DOHH2 (cell line): ENCODE measurements at regions not wholly inside any gene's neighbourhood (a gene's known extent, or its start where the extent isn't known, plus 50 kb on each side); places are given as distances from the start of the nearest gene placed in this dataset.

Experiments
- H3F3A ChIP-seq: fragments of 200-600 bp; sonication (generic), shearing (Covaris generic); 2 replicates; pipeline ENCODE4 v1.6.0; 2016; ENCODE audit warnings: antibody characterized with exemption, mild to moderate bottlenecking; ENCODE audit not compliant: control insufficient read depth, insufficient read depth
- H3K27ac ChIP-seq: fragments of 200-600 bp; sonication (generic); 2 replicates; pipeline ENCODE4 v1.5.1; 2014; ENCODE audit warnings: low read depth, mild to moderate bottlenecking, low read length, moderate library complexity
- H3K27me3 ChIP-seq: fragments of 200-600 bp; sonication (generic); 2 replicates; pipeline ENCODE4 v1.6.1; 2014; ENCODE audit warnings: mild to moderate bottlenecking, low read length, mixed read lengths; ENCODE audit not compliant: control insufficient read depth
- H3K36me3 ChIP-seq: fragments of 200-600 bp; sonication (generic); 2 replicates; pipeline ENCODE4 v1.6.1; 2014; ENCODE audit warnings: mild to moderate bottlenecking, low read length, moderate library complexity, mixed read lengths; ENCODE audit not compliant: control insufficient read depth
- H3K4me1 ChIP-seq: fragments of 200-600 bp; sonication (generic); 2 replicates; pipeline ENCODE4 v1.6.1; 2014; ENCODE audit warnings: mild to moderate bottlenecking, low read length, mixed read lengths; ENCODE audit not compliant: control insufficient read depth
- H3K4me2 ChIP-seq: fragments of 200-600 bp; sonication (generic); 2 replicates; pipeline ENCODE4 v1.6.0; 2014; ENCODE audit warnings: mild to moderate bottlenecking, low read length, moderate library complexity
- H3K4me3 ChIP-seq: fragments of 200-600 bp; sonication (generic); 2 replicates; pipeline ENCODE4 v1.5.1; 2014; ENCODE audit warnings: mild to moderate bottlenecking, low read length, mixed read lengths
- H3K79me2 ChIP-seq: fragments of 200-600 bp; sonication (generic); 2 replicates; pipeline ENCODE4 v1.6.1; 2014; ENCODE audit warnings: mild to moderate bottlenecking, low read length, mixed read lengths; ENCODE audit not compliant: control insufficient read depth
- H3K9me2 ChIP-seq: fragments of 200-600 bp; sonication (generic); replicated peaks from 2 replicates; pipeline ENCODE4 v1.6.1; 2014; ENCODE audit warnings: mild to moderate bottlenecking, low read length, mixed read lengths; ENCODE audit not compliant: control insufficient read depth
- H3K9me3 ChIP-seq: fragments of 200-600 bp; sonication (generic); 2 replicates; pipeline ENCODE4 v1.6.1; 2014; ENCODE audit warnings: antibody characterized with exemption, low read length, mixed read lengths; ENCODE audit not compliant: control insufficient read depth, insufficient read depth
- H4K20me1 ChIP-seq: fragments of 200-600 bp; sonication (generic); 2 replicates; pipeline ENCODE4 v1.6.0; 2014; ENCODE audit warnings: low read depth, mild to moderate bottlenecking, antibody characterized with exemption, low read length, moderate library complexity; ENCODE audit not compliant: control insufficient read depth, insufficient read depth
- CTCF ChIP-seq: fragments of 200-600 bp; sonication (generic); IDR thresholded peaks from one replicate; pipeline ENCODE4 v1.5.1; 2014; ENCODE audit warnings: antibody characterized with exemption, mild to moderate bottlenecking, low read depth, low read length; ENCODE audit not compliant: poor library complexity, severe bottlenecking
- EZH2phosphoT487 ChIP-seq: fragments of 200-600 bp; sonication (generic); IDR thresholded peaks from 2 replicates; pipeline ENCODE4 v1.6.1; 2017; ENCODE audit warnings: borderline replicate concordance, mild to moderate bottlenecking, antibody characterized with exemption, low read length, moderate library complexity, mixed read lengths

- no peak for TF ChIP-seq CTCF
- TF ChIP-seq EZH2phosphoT487: no peak
- Histone ChIP-seq H3K4me2 (no peak overlapping the region), H3F3A (no peaks in the 10 kb centered on the region), H3K4me1 (no peaks in the 10 kb centered on the region), H3K4me3 (no peak overlapping the region), H3K27me3 (no peaks in the 10 kb centered on the region), H3K79me2 (no peaks in the 10 kb centered on the region), H3K9me2 (no peaks in the 10 kb centered on the region), H3K36me3 (no peaks in the 10 kb centered on the region), H4K20me1 (no peaks in the 10 kb centered on the region), H3K27ac (no peak overlapping the region), H3K9me3 (no peaks in the 10 kb centered on the region)
Measured at GRCh38 chr6:48229841-48230240, 118.8 kb upstream of the PTCHD4 start.

- H3K4me1 ChIP-seq: no peaks in the 10 kb centered on the region
- H3K79me2 ChIP-seq: no peaks in the 10 kb centered on the region
- H3K4me2 ChIP-seq: no peak overlapping the region
- H3K9me2 ChIP-seq: no peaks in the 10 kb centered on the region
- H3K4me3 ChIP-seq: no peak overlapping the region
- H3F3A ChIP-seq: no peaks in the 10 kb centered on the region
- H4K20me1 ChIP-seq: no peaks in the 10 kb centered on the region
- H3K27ac ChIP-seq: no peak overlapping the region
- H3K36me3 ChIP-seq: no peaks in the 10 kb centered on the region
- H3K9me3 ChIP-seq: no peaks in the 10 kb centered on the region; the same call in 1 of the 2 replicates
- no peaks in the 10 kb centered on the region for H3K27me3 ChIP-seq
- TF ChIP-seq CTCF (no peak), EZH2phosphoT487 (no peak)
Measured at GRCh38 chr6:48222241-48222640, 111.2 kb upstream of the PTCHD4 start.

GRCh38 chr6:48213076-48213788 is 102.2 kb upstream of the PTCHD4 start:
- TF ChIP-seq CTCF: no peak
- TF ChIP-seq EZH2phosphoT487: no peak
- Histone ChIP-seq H4K20me1 (no peaks in the 10 kb centered on the region), H3K9me3 (no peaks in the 10 kb centered on the region), H3K27ac (no peak overlapping the region), H3K4me1 (no peaks in the 10 kb centered on the region), H3K27me3 (no peaks in the 10 kb centered on the region), H3K4me3 (no peak overlapping the region), H3K9me2 (no peaks in the 10 kb centered on the region), H3K4me2 (no peak overlapping the region), H3F3A (no peaks in the 10 kb centered on the region), H3K36me3 (no peaks in the 10 kb centered on the region), H3K79me2 (no peaks in the 10 kb centered on the region)
